WTC11 (cell line): ENCODE measurements at regions not wholly inside any gene's neighbourhood (a gene's known extent, or its start where the extent isn't known, plus 50 kb on each side); places are given as distances from the start of the nearest gene placed in this dataset.

Source experiments
- CTCF ChIP-seq: fragments of 200-600 bp; IDR thresholded peaks from 2 replicates; pipeline ENCODE4 v1.8.0; 2022; ENCODE audit warnings: antibody characterized with exemption
- ERG ChIP-seq: fragments of 250-450 bp; sonication (Bioruptor Pico); IDR thresholded peaks from 2 replicates; pipeline ENCODE4 v1.8.0; 2021; ENCODE audit warnings: mild to moderate bottlenecking
- FOXK1 ChIP-seq: sonication (generic); formaldehyde crosslinking; IDR thresholded peaks from 2 replicates; pipeline ENCODE4 v1.8.0; 2022; ENCODE audit warnings: mild to moderate bottlenecking, moderate library complexity, missing genetic modification reagents
- SMAD3 ChIP-seq: sonication (generic); formaldehyde crosslinking; IDR thresholded peaks from 2 replicates; pipeline ENCODE4 v1.8.0; 2022; ENCODE audit warnings: missing genetic modification reagents, mild to moderate bottlenecking, borderline replicate concordance
- ZBTB43 ChIP-seq: sonication (generic); formaldehyde crosslinking; IDR thresholded peaks from 2 replicates; pipeline ENCODE4 v1.8.1; 2023; ENCODE audit warnings: mild to moderate bottlenecking, missing genetic modification reagents

GRCh38 chr7:114806590-114807162, 115.2 kb upstream of the MDFIC start:
- TF ChIP-seq SMAD3 (CRISPR knock-in tag), result no peak
- TF ChIP-seq FOXK1, result no peak
- no peak for TF ChIP-seq CTCF
- no peak for TF ChIP-seq ERG (CRISPR knock-in tag)
- TF ChIP-seq ZBTB43 (CRISPR knock-in tag), result no peak
